Stimulated activated CD4-positive, alpha-beta T cell treated with anti-CD3 and anti-CD28 coated beads, Interleukin-1b, Interleukin-23, amount 100 ng/mL, for 1 hour (primary cell): ENCODE measurements at regions not wholly inside any gene's neighbourhood (a gene's known extent, or its start where the extent isn't known, plus 50 kb on each side); places are given as distances from the start of the nearest gene placed in this dataset.

Experiments
- DNase-seq, 2 donors: peaks; one replicate each; pipeline ENCODE4 v3.0.0-alpha.2; 2020; ENCODE audit warnings: low read depth in 2 of 2

DNA sequence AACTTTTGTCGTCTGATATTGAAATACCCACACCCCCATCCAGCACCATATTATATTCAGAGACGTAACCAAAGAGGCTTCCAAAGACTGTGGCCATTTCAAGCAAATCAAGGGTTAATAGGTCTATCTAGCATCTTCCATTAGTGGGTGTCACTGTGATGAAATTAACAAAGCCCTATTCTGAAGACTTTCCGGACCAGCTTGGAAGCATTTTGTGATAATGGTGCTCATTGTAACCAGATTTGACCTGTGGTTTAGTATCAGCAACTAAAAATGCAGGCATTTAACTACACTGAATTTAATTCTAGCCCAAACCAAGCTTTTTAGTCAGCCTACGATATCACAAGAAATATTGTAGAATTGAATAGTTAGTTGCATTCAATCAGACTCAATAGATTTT, 309.7 kb upstream of the TENM3 start:
- DNase-seq: no peak

DNA sequence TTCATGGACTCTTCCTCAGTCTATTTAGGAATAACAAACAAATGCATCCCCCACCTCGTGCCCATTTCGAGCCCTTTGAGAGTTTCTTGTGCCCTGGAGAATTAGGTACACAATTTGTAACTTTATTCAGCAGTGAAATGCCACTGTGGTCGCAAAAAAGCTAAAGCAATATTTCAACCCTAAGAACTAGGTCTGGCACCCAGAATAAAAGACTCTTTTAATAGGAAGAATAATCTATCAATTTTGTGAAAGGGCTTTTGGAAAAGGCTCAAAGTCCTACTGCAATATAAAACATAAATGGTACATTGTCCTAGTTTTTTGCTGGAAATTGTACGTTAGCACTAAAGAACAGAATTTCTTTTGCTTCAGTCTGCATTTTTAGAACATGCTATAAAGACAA, 304.6 kb upstream of the TENM3 start:
- no peak for DNase-seq

DNA sequence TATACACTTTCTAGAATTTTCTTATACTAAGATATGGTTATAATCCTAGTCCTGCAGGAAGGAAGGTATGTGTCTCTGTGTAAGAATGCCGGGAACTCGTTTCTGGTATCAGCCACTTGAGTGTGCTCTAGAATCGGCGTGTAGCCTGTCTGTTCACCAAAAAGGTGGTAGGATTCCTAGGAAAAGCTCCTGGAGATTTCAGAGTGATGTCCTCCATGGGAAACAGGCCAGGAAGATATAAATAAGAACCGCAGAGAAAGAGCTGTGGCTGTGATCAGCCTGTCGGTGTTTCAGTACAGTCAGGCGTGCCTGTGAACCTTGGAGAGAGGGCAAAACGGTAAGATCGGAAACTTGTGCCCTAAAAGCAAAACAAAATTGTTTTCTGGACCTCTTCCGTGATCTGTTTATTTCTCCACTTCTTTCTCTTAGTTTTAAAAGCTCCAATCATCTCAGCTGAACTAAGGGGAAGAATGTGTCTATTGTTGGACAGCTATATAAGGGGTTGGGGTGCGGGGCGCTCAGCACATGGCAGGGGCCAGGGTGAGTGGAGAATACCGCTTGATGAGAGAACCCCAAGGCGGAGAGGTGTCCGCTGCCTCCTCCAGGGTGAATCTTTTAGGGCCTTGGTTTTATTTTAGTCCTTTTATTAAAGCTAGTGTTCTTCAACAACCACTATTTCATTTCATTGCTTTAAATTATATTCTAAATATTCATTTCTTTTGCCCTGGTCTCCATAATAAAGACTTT, 303.8 kb upstream of the TENM3 start:
- no peak for DNase-seq

DNA sequence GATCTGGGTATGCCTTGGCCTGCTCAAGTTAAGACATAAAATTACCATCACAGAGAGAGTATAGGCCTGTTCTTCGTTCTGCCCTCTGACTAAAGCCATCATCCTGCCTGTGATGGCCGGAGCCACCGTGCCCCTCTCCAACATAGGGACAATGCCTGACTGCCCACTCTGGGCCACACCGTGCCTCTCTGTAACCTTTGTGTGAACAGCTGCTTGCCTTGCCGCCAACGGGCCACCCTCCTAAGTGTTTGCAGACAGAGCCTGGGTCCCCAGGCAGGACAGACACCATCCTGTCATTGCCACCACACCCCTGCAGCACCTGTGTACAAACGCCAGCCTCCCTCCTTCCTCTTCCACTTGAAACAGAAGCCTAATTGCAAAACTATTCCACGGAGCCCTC, 298.7 kb upstream of the TENM3 start:
- no peak for DNase-seq

DNA sequence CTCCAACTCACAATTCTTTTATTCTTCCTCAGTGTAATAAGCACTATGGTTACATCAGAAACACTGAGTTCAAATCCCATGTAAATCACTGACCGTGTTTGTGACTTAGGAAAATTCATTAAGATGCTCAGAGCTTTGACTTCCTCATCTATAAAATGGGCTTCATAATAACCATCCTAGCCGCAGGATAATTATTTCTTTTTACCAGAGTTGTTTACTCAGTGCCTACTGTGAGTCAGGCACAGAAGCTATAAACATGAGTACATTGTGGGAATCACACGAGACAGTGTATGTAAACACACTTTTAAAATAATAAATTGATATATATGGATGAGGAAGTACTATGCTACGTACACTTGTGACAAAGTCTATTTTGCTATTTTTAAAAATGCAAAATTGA, 296.3 kb upstream of the TENM3 start:
- DNase-seq: no peak

DNA sequence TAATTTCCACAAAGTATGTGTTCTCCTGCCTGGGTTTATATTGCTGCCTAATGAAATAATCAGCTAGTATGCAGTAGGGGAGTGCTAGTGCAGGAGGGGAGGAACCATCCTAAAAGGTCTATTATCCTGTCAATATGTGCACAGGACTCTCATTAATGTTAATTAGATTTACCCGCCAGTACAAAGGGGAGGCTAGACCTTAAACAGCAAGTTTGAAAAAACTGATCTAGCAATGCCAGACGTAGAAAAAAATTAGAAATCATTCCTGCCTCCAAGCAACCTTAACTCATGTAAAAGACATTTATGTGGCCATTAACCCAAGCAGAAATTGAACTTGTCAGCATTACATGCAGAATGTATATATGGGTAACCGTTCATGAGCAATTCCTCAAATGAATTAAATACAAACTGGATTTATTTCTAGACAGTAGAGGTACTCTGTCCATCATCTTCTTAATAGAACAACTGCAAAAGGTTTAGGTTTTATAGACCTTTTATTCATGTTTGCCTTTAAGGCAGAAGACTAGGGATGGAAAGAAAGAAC, 294.3 kb upstream of the TENM3 start:
- no peak for DNase-seq

DNA sequence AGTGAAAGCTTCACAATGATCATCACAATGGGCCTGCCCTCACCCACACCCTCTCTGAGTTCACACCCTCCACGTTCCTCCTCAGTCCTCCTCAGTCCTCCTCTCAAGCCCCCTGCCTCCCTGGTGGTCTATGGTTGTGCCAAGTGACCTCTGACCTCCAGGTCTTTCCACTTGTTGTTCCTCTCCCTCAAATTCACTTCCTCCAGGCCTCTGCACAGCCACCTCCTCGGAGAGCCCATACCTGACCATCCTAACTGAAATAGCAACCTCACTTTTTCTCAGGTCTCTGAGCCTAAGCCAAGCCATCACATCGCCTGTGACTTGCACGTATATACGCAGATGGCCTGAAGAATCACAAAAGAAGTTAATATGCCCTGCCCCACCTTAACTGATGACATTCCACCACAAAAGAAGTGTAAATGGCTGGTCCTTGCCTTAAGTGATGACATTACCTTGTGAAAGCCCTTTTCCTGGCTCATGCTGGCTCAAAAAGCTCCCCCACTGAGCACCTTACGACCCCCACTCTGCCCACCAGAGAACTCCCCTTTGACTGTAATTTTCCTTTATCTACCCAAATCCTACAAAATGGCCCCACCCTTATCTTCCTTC, 293.4 kb upstream of the TENM3 start:
- no peak for DNase-seq

DNA sequence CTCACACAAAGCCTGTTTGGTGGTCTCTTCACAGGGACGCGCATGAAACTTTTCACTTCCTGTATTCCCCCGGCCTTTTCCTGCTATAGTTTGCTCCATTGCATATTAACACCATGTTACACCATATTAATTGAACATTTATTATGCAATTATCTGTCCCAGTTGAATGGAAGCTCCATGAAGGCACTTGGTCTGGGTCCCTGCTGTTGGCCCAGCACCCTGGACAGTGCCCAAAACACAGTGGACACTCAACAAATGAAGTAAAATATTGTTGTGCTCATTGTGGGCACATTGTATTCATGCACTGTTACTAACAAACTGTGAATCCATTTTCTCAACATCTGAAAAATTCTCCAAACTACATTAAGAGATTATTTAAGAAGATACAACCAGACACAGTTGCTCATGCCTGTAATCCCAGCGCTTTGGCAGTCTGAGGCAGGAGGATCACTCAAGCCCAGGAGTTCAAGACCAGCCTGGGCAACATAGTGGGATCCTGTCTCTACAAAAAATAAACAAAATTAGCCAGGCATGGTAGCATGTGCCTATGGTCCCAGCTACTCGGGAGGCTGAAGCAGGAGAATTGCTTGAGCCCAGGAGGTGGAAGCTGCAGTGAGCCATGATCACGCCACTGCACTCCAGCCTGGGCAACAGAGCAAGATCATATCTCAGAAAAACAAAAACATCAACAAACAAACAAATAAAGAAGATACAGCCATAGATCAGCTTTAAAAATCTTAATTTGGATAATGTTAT, 292.7 kb upstream of the TENM3 start:
- DNase-seq: no peak

DNA sequence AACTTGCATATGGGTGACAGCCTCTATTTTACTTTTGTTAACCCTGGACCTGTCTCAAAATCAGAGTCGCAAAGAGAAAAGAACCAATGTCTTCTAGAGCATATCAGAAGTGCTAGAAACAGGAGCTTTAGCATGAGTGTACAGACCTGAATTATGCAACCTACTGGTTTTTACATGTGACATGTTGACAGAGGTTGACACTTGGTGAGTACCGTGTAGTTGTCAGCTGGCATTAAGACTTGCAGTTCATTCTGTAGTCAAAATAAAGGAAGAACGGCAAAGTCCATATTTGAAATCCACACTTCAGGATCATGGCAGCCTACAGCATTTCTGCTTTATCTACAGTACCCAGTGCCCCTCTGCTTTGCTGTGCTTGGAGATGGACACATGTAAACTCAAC, 291.9 kb upstream of the TENM3 start:
- no peak for DNase-seq

DNA sequence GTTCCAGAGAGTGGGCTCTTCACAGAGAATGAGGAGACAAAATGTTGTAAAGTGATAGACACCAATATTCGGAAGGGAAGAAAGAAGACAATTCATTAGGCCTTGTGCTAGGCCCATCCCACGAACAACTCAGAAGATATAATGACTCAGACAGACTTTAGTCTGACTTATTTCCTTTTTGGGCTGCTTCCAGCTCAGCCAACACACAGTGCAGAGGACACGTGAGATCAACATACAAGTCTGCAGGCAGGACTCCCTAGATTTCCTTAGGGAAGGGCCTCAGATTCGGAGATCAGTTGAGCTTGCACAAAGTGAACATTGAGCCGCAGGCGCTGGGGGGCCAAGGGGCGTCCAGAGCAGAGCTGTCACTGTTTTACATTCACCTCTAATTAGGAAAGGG, 290.7 kb upstream of the TENM3 start:
- no peak for DNase-seq

DNA sequence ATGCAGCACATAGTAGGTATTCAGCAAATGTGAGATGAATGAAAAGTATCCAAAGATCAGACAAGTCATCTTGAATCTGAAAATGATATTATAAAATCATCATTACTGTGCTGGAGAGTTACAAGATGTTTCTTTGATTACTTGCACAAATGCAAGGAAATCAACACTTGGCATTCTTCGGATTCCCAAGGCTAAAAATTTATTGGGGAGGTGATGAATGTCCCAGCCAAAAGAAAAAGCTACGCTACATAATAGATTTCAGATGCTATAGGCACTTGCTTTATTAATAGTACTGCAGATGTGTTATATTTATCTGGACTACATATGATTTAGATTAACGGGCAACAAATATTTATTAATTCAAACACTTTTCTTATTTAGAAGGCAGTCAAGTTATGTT, 286.7 kb upstream of the TENM3 start:
- no peak for DNase-seq

DNA sequence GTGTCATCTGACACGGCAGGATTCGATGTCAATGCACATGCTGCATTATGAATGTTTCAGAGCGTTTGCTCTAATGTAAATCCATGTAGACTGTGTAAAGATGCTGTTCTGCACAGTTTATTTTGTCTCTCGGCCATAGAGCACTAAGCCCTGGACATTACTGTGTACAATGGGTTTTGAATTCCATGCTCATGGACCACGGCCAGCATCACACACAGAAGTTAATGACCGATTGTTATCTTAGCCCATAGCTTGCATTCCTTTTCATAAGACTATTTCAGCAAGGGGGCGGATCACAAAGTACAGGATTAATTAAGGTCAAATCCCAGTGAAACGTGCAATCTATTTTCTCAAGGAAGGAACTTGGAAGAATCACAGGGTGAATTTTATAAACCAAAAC, 286.1 kb upstream of the TENM3 start:
- DNase-seq: no peak

DNA sequence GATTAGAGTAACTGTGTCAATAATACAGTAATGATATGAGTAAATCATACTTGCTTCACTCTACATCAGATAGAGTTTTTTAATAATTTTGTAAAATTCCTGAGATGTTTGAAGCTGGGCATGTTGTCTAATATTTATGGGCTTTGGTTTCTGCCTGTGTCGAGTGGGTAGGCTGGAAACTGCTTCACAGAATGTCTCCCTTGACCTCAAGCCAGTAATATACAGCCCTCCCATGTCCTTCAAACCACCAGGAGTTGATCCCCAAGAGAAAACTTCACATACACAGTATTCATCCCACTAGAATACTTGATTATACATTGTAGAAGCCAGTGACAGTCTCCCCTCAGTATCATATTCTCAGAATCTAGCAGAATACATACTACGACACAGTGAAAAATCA, 284.8 kb upstream of the TENM3 start:
- no peak for DNase-seq

DNA sequence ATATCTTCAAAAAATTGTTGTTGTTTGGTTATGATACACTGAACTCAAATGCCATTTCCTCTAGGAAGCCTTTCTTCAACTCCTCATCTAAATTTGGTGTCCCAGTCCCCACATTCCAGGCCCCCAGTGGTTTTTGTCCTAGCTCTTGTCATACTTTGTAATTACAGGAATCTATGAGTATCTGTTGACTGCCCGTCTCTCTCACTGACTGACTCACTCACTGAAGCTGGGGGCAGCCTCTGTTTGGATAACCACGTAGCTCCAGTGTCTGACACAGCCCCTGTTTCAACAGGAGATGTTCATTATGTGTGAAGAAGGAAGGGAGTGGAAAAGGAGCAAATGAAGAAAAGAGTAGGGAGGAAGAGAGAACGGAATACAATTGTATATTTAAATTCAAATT, 284.1 kb upstream of the TENM3 start:
- DNase-seq: no peak

DNA sequence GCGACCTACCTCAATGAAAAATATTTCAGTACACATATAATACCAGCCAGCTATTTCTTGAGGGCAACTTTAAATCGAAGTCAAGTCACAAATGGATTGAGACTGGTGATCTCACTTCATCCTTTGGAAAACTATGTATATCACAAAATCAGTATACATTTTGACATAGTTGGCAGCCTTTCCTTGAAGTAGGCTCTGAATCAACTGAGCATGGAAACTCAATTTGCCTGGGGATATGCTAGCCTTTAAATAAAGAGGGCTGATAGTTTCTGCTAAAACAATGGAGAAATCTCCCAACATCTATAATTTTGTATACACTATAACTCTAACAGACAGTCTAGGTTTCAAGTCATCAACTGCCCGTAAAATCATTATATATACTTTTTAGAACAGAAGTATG, 282.8 kb upstream of the TENM3 start:
- DNase-seq: no peak

DNA sequence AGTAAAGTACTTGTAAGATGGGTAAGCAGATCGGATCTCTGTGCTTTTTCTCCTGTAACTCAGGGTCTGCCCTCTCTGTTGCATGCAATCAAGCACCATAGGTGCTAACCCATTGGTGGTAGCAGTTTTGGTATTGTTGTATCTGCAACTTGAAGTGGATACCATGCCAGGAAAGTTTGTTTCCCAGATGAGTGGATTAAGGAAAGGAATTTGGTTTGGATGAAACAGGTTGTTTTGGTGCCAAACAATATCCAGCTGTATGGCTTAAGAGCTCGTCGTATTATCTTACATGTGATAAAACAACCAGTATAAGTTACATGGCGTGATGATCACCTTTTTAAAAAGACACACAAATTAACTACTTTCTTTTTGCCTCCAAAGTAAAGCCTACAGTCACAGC, 280.9 kb upstream of the TENM3 start:
- DNase-seq: no peak

DNA sequence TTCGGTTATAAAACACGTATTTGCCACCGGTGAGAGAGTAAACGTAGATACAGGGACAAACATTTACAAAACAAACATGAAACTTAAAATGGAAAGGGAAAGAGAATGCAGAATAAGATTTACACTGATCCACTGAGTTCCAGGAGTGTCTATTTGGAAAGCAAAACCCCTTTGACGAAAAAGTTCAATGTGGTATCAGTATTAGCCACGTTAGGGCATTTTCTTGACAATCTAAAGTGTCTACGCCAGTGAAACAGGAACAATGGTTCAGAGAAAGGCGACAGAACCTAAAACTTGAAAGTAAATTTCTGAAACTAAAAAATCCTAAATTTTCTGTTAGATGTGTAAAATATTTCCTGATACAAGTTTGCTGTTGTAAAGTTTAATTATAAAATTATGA, 278.5 kb upstream of the TENM3 start:
- DNase-seq: no peak

DNA sequence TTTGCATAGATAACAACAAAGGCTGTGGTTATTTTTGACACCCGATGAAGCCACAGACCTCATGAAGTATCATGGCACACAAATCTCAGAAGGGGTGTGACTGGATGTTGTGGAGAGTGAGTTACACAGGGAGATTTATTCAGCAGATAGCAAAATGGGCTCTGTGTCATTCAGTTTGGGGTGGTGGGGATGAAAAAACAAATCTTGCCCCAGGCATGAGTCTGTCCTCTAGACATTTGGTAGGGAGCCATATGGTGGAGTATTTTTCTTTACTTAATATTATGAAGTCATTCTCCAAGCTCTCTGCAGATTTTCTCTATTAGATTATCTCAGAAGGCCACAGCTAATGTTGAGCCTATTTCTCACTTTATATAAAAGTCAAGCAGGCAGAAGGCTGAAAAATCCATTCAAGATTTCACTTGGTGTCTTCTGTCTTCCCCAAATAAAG, 277.1 kb upstream of the TENM3 start:
- no peak for DNase-seq

DNA sequence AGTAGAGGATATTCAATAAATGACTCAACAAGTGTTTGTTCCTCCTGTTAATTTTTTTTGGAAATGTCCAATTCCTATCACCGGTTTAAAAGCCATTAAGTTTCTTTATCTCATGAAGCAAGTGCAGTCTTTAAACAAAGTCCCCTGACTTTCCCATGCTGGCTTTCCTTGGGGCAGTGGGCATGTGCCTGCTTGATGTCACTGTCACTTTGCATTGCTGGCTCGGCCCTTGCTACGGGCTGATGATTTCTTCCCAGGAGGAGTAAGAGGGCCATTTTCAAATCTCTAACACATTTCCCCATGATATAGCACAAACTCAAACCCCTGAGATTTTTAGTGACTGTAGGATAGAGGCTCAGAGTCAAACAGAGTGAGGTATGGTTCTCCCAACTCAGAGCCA, 275.8 kb upstream of the TENM3 start:
- no peak for DNase-seq

DNA sequence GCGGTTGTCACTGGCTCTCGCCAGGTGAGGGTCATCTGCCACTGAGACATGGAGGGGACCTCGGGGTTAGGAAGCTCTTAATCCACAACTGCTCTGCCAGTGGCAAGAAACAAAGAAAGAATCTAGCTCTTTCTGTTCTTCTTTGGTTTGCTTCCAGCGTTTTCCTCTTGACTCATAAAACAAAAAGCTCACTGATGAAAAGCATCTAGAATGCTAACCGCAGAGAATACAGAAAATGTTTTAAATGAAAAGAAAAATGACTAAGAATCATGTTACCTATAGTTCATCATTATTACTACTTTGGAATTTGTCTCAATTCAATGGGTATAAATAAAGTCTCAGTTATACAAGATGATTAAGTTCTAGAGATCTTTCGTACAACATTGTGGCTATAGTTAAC, 274.8 kb upstream of the TENM3 start:
- no peak for DNase-seq

DNA sequence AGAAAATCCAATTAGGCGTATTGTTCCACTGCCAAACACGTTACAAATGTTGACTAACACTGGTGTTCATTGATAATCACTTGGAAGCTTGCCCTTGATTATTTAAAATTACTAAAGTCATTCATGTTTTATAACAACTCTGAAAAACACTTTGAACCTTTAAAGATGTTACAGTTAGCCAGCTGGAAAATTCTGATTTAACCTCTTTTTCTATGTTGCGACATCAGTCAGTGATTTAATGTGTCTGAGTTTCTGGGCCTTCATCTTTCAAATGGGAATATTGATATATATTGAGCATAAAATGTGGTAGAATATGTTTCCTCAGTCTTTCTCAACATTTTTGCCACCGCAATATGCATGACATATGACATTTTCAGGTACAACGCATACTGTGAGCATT, 274.1 kb upstream of the TENM3 start:
- DNase-seq: no peak

DNA sequence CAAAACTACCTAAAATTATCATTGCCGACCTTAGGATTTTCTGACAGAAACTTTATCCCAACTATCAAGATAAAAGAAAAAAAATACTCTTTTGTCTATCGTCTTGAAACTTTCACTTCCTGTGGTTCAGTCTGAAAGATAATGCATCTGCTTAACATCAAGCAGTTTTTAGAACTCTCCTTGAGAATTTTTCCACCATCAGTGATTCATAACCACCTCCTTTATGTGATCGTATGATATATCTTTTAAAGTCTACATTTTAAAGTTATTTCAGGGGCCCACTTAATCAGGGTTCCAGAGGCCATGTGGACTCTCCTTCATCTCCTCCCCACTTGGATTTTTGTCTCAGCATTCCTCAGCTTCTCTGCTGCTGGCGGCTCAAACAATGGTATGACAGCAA, 272.8 kb upstream of the TENM3 start:
- no peak for DNase-seq

DNA sequence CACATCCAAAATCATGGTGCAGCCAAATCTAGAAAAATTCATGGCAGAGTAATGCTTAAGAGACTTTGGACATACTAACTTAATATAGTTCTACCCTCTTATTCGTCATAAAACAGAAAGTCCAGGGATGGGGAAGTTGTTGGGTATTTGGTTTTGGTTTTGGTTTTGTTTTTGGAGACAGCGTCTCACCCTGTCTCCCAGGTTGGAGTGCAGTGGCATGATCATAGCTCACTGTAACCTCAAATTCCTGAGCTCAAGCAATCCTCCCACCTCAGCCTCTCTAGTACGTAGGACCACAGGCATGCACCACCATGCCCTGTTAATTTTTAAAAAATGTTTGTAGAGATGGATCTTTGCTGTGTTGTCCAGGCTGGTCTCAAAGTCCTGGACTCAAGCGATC, 271.8 kb upstream of the TENM3 start:
- DNase-seq: no peak
